AG04450 (cell line): ENCODE measurements at regions not wholly inside any gene's neighbourhood (a gene's known extent, or its start where the extent isn't known, plus 50 kb on each side); places are given as distances from the start of the nearest gene placed in this dataset.

ENCODE experiments used
- CTCF ChIA-PET: fragments of 300-600, 350-600 bp; formaldehyde crosslinking; extraction: SDS; loops from one replicate; lab custom pipeline; 2022; ENCODE audit warnings: antibody characterized with exemption, inconsistent platforms; lab: Charles Lee
- POLR2A ChIA-PET: fragments of 350-600 bp; formaldehyde crosslinking; extraction: SDS; loops from one replicate; lab custom pipeline; 2021; ENCODE audit warnings: antibody characterized with exemption, inconsistent platforms; lab: Yijun Ruan, JAX
- DNase-seq: peaks from one replicate; pipeline ENCODE4 v3.0.0-alpha.2; 2011; ENCODE audit warnings: low read depth, low spot score
- H3K27ac ChIP-seq: one replicate; pipeline ENCODE4 v1.5.1; 2012; ENCODE audit warnings: low read depth, low read length, control low read depth
- H3K27me3 ChIP-seq: one replicate; pipeline ENCODE4 v1.6.0; 2012; ENCODE audit warnings: low read length; ENCODE audit not compliant: control insufficient read depth, insufficient read depth
- H3K4me3 ChIP-seq: 2 replicates; pipeline ENCODE4 v1.5.1; 2011; ENCODE audit warnings: mild to moderate bottlenecking, low read depth, low read length, control low read depth
- H3K9me3 ChIP-seq: 2 replicates; pipeline ENCODE4 v1.5.1; 2012; ENCODE audit warnings: low read length; ENCODE audit not compliant: control insufficient read depth, insufficient read depth
- TF ChIP-seq, protein P1 (sequence below): IDR thresholded peaks from 2 replicates; pipeline ENCODE4 v1.5.1; 2011; ENCODE audit warnings: low read depth, low read length, control low read depth, inconsistent platforms

DNA sequence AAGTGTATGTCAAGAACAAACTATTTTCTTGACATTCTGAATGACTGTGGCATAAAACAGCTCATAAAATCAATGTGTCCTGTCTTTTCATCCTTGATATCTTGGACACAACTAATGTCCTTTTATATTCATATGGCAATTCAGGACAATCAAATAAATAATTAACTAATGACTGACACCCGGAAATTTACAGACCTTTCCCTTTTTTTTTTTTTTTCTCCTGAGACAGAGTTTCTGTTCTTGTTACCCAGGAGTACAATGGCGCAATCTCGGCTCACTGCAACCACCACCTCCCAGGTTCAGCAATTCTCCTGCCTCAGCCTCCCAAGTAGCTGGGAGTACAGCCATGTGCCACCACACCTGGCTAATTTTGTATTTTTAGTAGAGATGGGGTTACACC lies 107.1 kb upstream of the LGSN start:
- H3K4me3 ChIP-seq = no peak overlapping the region
- H3K9me3 ChIP-seq = no peaks in the 10 kb centered on the region
- ChIA-PET CTCF (interaction anchor here (0.5 kb wide), 1 partner anchor 11 kb away, joined by 3 read pairs; no protein-coding TSS in a partner anchor), POLR2A (no interaction called here)
- no peaks in the 10 kb centered on the region for H3K27me3 ChIP-seq
- DNase-seq = no peak
- no peak overlapping the region for H3K27ac ChIP-seq
- TF ChIP-seq, protein P1, sequence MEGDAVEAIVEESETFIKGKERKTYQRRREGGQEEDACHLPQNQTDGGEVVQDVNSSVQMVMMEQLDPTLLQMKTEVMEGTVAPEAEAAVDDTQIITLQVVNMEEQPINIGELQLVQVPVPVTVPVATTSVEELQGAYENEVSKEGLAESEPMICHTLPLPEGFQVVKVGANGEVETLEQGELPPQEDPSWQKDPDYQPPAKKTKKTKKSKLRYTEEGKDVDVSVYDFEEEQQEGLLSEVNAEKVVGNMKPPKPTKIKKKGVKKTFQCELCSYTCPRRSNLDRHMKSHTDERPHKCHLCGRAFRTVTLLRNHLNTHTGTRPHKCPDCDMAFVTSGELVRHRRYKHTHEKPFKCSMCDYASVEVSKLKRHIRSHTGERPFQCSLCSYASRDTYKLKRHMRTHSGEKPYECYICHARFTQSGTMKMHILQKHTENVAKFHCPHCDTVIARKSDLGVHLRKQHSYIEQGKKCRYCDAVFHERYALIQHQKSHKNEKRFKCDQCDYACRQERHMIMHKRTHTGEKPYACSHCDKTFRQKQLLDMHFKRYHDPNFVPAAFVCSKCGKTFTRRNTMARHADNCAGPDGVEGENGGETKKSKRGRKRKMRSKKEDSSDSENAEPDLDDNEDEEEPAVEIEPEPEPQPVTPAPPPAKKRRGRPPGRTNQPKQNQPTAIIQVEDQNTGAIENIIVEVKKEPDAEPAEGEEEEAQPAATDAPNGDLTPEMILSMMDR = no peak

DNA sequence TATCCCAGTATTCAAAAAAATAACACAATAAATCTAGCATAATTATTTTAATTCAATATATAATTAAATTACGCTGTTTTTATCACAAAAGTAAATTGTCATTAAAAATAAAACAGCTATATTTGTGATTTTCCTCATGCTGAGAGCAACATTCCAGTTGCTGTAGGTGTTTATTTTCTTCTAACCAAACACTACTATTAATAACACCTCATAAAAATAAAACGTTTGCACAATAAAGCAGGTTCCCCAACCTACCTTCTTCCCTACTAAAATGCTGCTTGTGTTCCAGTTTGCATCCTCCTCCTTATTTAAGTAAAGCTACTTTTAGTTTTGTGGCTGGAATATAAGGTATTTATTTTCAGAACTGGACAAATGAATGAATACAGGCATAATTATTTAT lies 108.2 kb upstream of the LGSN start:
- TF ChIP-seq, protein P1 = no peak
- no peaks in the 10 kb centered on the region for H3K27me3 ChIP-seq
- ChIA-PET CTCF (no interaction called here), POLR2A (interaction anchor here (0.6 kb wide), 1 partner anchor 22 kb away, joined by 5 read pairs; no protein-coding TSS in a partner anchor)
- H3K9me3 ChIP-seq = no peaks in the 10 kb centered on the region
- no peak for DNase-seq
- H3K4me3 ChIP-seq = no peak overlapping the region
- H3K27ac ChIP-seq = no peak overlapping the region

DNA sequence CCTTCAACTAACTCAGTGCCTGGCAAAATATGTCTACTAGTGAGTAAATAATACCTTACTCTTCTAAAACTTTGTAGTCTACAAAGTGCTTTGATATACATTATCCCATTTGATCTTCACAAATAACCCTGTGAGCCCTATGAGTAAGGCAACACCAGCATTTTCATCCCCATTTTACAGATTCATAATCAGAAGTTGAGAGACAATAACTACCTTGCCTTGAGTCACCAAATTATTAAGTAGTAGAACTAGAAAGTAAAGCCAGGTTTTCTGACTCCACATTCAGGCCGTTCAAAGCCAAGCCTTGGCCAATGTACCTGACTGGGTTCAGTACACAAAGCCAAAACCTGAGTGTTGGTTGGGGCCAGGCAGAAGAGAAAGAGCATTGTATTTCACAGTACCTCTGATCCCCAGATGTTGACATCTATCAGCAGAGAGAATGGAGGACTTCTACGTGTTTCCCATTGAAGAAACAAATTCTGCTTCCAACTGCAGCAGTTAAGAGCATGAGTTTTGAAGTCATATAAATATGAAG lies 111.3 kb upstream of the LGSN start:
- no peaks in the 10 kb centered on the region for H3K27me3 ChIP-seq
- H3K27ac ChIP-seq = no peak overlapping the region
- POLR2A ChIA-PET = no interaction called here
- no peak for DNase-seq
- TF ChIP-seq, protein P1 = no peak
- no peaks in the 10 kb centered on the region for H3K9me3 ChIP-seq
- CTCF ChIA-PET = no interaction called here
- no peak overlapping the region for H3K4me3 ChIP-seq

DNA sequence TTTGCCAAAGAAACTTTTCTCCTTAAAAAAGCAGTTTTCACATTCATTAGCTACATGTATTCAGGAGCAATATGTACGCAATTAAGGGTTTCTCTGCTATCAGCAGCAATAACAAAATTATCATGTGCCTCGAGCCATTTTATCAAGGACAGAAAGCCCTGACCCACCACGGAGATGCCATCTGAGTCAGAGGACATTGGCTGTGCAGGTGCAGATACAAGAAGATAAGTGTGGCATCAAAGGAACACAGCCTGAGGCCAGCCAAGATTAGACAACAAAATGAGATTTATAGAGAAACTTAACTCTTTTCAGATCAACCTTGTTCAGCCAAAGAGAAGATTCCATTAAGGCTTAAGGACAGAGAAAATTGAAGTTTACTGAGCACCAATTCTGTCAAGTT lies 115.2 kb upstream of the LGSN start:
- no peak for DNase-seq
- ChIA-PET CTCF (no interaction called here), POLR2A (no interaction called here)
- no peak overlapping the region for H3K4me3 ChIP-seq
- TF ChIP-seq, protein P1 = no peak
- H3K27ac ChIP-seq = no peak overlapping the region
- H3K27me3 ChIP-seq = no peaks in the 10 kb centered on the region
- H3K9me3 ChIP-seq = no peaks in the 10 kb centered on the region

DNA sequence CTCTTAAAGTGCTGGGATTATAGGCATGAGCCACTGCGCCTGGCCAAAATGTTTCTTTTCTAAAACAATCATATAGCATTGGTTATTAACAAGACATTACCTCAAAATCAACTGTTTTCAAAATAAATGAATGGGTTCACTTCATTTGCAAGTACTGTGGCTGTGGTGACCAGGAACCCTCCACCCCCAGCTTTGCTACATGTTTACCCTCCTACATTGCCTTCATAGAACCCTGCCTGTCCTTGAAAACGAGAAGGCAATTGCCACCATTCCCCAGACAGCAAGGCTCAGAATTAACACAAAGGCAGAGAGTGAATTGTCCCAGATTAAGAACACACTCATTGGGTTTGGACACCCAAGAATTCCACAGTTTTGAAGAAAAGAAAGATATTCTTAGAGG lies 116.6 kb upstream of the LGSN start:
- TF ChIP-seq, protein P1 = no peak
- Histone ChIP-seq H3K4me3 (no peak overlapping the region), H3K9me3 (peaks cover 5% of the 10 kb centered on the region), H3K27ac (no peak overlapping the region), H3K27me3 (no peaks in the 10 kb centered on the region)
- ChIA-PET CTCF (no interaction called here), POLR2A (no interaction called here)
- no peak for DNase-seq
